Hypothalamus (tissue), 51 donors: ENCODE measurements at regions not wholly inside any gene's neighbourhood (a gene's known extent, or its start where the extent isn't known, plus 50 kb on each side); places are given as distances from the start of the nearest gene placed in this dataset.
A peak's percentile ranks its signal among the peaks of the same experiment; 100 is the strongest.
"Not testable (repeated sequence)": the region's sequence is repeated elsewhere in the genome, so short reads cannot be mapped to it uniquely, and the experiment has no call there.

Experiments used
- DNase-seq, 51 donors: peaks; one replicate each; lab custom pipeline; 2025; lab: John Stamatoyannopoulos, UW

DNA sequence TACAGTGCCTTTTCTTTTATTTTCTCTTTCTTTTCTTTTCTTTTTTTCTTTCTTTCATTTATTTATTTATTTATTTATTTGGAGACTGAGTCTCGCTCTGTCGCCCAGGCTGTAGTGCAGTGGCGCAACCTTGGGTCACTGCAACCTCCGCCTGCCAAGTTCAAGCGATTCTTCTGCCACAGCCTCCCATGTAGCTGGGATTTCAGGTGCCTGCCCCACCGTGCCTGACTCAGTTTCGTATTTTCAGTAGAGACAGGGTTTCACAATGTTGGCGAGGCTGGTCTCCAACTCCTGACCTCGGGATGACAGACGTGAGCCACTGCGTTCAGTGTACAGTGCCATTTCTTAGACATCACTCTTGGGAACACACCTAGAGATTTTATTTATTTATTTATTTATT is 110.0 kb upstream of the ANKRD30BL start:
- not testable (repeated sequence) for DNase-seq

DNA sequence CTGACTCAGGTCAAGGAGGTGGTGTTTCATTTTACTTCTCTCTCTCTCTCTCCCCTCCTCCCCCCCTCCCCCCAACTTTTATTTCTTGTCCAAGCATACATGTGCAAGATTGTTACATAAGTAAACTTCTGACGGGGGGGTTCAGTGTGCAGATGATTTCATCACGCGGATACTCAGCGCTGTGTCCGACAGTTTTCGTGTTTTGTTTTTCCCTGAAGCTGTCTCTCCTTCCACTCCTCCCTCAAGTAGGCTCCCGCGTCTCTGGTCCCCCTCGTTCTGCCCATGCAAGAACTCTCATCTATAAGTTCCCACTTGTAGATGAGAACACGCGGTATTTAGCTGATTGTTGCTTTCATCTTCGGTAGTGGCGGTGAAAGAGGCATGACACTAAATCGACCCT is 111.0 kb upstream of the ANKRD30BL start:
- DNase-seq, result no peak

DNA sequence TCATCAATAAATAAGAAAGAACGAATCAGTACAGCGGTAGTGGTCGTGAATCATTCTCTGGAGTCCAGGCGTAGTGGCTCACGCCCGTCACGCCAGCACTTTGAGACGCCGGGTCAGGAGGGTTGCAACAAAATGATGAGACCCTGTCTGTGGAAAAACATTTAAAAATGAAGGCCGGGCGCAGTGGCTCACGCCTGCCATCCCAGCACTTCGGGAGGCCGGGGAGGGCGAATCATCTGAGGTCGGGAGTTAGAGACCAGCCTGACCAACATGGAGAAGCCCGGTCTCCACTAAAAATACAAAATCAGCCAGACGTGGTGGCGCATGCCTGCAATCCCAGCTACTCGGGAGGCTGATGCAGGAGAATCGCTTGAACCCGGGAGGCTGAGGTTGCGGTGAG is 111.8 kb upstream of the ANKRD30BL start:
- DNase-seq, result not testable (repeated sequence)

DNA sequence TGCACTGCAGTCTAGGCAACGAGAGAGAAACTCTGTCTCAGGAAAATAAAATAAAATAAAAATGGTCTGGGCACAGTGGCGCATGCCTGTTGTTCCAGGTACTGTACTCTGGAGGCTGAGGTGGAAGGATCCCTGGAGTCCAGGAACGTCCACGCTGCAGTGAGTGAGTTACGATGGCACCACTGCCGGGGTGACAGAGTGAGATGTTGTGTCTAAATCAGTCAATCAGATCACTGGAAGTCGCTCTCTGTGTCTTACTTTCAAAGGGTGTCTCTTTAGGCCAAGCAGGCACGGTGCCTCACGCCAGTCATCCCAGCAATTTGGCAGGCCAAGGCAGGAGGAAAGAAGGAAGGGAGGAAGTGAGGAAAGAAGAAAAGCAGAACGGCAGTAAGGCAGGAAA is 112.2 kb upstream of the ANKRD30BL start:
- no peak for DNase-seq

DNA sequence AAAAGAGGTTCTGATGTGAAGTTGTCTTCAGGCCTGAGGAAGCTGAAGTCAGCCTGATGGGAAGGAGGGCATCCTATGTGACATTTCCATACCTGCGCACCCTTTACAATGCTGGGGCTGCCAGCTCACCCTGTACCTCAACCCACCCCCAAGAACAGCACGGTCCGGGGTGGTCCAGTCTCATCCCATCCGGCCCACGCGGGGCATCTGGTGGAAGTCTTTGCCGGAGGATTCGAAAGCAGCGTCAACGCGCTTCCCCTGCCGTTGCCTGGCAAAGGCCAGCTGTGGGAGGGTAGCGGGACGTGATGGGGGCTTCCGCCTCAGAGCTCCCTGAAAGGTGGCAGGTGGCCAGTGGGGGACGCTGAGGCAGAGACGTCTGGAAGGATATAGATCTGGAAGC is 113.6 kb upstream of the ANKRD30BL start:
- DNase-seq, result no peak

DNA sequence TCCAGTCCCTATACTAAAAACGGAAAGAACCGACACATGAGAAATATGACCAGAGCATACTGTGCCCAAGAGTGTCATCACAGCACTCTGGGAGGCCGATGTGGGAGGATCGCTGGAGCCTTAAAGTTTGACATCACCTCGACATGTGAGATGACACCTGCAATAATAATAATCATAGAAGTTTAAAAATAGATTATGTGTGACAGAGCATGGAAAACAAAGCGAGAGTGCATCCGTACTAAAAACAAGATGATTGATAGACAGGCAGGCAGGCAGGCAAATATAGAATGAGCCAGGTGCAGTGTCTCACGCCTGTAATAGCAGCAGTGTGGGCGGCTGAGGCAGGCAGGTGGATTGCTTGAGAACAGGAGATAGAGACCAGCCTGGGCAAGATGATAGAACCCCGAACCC is 114.8 kb upstream of the ANKRD30BL start:
- no peak for DNase-seq

DNA sequence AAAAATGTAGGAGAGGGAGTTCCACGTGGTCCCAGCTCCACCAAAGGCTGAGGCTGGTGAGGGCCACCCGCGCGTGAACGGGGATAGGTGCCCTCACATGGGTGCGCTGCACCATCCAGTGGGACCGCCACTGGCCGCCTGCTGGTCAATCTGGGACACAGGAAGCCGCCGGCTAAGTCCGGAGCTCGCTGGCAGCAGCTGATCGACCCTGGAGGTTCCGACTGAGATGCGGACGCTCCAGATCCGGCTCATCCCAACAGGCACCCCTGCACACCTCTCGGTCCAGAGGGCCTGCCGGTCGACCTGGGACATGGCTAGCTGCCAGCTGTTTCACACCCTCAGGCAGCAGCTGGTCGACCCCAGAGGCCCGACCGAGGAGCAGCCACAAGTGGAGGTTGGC is 116.5 kb upstream of the ANKRD30BL start:
- DNase-seq, result no peak

DNA sequence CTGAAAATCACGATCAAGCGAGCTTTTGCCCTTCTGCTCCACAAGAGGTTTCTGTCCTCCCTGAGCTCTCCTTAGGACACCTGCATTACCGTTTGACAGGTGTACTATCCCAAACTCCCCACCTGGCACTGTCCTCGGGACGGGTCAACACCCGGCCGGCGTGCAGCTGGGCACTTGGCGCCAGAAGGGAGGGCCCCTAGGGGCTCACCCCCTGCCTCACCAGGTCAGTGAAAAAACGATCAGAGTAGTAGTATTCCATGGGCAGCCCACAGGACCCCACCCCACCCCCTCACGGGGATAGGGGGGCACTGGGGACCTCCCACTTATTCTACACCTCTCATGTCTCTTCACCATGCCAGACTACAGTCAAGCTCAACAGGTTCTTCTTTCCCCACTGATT is 117.6 kb upstream of the ANKRD30BL start:
- no peak for DNase-seq

DNA sequence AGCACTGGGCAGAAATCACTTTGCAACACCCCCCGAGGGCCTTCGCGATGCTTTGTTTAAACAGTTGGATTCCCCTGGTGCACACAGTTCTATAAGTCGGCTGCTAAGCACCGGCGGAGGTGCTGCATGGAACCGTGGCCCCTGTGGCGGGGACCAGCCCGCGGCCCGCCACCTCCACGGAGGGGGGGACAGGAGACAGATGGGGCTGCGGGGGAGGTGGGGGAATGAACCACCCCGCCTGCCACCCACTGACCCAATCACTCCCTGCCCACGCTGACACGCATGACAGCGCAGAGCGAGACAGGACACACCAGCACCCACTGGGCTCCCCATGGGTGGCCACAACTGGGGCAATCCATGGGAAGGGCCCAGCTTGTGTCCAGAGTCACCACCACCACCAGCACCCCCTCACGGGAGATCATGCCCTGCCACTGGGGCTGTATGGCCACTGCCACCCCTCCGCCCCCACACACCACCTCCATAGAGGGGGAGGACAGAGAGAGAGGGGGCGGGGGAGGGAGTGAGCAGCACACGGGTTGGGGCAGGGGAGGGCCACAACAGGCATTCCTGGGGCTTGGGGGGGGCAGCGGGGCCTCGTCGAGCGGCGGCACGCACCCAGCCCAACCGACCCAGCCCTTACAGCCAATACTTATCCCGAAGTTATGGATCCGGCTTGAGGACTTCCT is 118.3 kb upstream of the ANKRD30BL start:
- no peak for DNase-seq

DNA sequence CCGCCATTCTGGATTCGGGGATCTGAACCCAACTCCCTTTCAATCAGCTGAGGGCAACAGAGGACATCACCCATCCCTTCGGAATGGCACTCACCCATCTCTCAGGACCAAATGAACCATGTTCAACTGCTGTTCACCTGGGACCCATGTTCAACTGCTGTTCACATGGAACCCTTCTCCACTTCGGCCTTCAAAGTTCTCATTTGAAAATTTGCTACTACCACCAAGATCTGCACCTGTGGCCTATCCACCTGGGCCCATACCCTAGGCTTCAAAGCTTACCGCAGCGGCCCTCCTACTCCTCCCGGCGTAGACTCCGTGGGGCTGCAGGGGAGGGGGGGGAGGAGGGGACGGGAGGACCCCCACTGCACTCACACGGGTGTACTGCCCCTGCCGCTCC is 119.2 kb upstream of the ANKRD30BL start:
- DNase-seq, result no peak

DNA sequence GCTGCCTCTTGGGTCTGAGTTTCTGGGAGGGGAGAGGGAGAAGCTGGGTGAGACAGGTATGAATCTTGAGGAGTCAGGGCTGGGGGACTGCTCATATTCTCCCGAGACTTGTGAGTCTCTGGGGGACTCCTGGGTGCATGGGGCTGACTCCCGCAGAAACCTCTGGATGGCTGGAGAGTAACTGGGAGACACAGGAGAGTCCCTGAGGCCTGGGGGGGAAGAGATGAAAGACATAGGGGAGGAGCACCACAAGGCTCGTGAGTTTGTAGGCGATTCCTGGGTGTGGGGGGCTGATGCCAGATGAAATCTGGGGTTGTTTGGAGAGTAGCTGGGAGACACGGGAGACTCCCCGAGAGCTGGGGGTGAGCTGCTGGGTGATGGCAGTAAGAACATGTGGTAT is 120.4 kb upstream of the ANKRD30BL start:
- DNase-seq, result not testable (repeated sequence)

DNA sequence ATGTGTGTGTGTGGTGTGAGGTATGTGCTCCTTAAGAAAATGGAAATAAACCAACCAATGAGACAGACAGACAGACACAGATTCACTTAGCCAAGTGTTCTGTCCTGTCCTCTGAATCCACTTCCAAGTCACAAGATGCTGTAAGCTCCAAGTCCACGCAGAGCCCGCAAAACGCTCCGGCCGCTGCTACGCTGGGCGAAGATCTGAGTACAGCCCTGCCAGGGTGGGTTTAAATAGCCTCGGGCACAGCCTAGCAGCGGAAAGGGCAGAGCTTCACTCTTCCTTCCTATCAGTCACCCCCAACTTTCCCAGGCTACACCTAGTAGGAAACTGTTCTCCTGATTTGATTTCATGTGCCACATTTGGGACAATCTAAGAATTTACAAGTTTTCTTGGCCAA is 121.2 kb upstream of the ANKRD30BL start:
- DNase-seq, result no peak

DNA sequence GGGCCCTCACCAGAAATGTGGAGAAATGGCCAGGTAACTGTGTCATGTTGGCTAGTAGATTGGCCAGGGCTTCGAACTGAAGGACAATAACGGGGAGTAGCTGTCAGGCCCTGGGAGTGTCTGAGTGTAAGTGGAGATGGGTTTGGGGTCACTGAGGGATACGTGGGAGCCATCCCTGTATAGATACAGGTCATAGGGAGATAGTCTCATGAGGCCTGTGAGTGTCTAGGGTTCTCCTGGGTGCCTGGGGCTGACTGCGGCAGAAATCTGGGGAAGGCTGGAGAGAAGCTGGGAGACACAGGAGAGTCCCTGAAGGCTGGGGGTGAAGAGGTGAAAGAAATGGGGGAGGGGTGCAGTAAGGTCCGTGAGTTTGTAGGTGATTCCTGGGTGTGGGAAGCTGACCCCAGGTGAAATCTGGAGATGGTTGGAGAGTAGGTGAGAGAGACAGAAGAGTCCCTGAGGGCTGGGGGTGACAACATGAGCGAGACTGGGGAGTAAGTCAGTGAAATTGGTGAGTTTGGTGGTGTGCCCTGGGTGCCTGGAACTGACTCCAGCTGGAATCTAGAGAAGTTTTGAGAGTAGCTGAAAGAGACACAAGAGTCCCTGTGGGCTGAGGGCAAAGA is 124.6 kb upstream of the ANKRD30BL start:
- not testable (repeated sequence) for DNase-seq

DNA sequence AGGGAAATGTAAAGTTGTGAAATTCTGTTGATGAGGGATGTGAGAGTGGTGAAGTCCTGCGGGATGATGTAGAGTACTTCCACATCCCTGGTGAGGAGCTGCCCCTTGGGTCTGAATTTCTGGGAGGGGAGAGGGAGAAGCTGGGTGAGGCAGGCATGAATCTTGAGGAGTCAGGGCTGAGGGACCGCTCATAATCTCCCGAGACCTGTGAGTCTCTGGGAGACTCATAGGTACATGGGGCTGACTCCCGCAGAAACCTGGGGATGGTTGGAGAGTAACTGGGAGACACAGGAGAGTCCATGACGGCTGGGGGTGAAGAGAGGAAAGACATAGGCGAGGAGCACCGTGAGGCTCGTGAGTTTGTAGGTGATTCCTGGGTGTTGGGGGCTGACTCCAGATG is 126.2 kb upstream of the ANKRD30BL start:
- DNase-seq, result not testable (repeated sequence)

DNA sequence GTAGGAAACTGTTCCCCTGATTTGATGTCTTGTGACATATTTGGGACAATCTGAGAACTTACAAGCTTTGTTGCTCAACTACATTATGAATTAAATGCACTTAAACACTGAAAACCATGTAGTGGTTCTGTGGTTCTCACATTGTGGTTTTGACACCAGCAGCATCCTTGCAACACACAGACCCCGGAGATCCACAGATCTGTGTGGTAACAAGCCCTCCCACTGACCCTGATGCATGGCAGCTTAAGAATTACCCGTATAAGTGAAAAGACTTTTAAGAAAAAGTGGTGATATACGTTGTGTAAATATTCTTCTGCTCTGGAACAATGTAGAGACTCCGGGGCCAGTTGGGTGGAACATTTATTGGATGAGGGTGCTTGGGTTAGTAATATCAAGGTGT is 127.4 kb upstream of the ANKRD30BL start:
- not testable (repeated sequence) for DNase-seq

DNA sequence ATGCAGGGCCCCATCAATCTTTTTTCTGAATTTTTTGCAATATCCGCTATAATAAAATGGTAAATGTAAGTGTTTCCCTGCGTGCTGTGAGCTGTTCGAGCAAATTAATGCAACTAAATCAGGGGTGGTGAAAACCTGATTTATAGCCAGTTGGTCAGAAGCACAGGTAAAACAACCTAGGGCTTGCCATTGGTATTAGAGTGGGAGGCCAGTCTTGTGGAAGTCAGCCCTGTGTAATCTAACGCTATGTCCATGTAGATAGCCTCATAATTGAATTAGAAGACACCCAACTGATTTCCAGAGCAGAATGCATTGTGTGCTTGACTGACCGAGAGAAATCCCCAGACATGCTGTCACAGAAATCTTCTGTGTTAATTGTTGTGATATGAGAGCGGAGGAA is 126.8 kb upstream of the GPR39 start:
- not testable (repeated sequence) for DNase-seq

DNA sequence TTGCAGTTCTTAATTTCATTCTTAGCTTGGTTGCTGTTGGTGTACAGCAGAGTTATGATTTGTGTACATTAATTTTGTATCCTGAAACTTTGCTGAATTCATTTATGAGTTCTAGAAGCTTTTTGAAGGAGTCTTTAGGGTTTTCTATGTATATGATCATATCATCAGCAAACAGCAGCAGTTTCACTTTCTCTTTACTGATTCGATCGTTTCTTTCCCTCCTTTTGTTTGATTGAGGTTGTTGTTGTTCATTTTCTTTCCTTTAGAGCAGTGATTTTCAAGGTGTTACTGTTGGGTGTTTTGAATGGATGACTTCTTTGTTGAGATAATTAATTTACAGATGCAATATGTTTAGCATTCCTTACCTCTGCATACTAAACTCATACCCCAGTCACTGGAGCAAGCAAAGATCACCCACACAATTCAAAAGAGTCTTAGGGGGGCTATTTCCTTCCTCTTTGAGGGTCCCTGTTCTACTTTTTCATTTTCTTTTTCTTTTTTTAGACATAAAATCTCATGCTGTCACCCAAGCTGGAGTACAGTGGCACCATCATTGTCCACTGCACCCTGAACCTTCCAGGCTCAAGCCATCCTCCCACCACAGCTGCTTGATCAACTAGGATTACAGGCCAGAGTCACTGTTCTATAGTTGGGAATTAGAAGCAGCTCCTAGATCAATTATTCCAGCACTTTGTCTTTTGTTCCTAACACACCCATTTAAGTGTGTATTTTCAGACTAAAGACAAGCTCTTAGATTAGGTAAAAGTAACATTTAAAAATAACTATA is 115.8 kb upstream of the GPR39 start:
- not testable (repeated sequence) for DNase-seq

DNA sequence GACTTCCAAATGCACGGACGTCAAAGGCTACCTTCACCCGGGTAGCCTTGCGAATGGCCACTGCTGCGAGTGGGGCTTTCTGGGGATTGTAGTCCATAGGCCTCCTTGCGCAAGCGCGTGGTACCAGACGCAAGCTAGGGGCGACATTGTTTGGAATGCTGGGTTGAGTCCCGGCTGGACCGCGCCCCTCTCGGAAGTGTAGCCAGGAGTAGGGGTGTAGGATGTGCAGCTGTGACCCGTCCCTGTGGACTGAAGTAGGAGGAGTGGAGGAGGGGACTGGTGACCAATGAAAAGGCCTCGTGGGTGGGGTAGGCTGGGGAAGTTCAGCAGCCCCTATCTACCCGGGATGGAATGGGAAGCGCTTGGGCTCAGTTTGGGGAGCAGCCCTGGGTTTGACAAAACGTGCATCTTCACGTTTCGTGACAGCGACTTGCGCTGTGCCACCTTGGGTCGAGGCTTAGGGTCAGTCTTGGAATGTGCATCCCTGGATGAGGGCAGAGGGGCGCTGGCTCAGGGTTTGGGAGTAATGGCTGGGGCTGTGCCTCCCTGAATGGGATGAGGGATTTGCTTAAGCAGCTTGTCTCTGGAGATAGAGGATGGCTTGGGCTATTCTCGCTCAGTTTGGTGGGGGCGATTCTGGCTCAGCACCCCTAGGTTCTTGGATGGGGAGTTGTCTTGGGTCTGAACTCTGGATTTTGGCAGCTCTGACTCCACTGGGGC is 111.8 kb upstream of the GPR39 start:
- peak; percentile 26 to 88 (median 72) for DNase-seq

DNA sequence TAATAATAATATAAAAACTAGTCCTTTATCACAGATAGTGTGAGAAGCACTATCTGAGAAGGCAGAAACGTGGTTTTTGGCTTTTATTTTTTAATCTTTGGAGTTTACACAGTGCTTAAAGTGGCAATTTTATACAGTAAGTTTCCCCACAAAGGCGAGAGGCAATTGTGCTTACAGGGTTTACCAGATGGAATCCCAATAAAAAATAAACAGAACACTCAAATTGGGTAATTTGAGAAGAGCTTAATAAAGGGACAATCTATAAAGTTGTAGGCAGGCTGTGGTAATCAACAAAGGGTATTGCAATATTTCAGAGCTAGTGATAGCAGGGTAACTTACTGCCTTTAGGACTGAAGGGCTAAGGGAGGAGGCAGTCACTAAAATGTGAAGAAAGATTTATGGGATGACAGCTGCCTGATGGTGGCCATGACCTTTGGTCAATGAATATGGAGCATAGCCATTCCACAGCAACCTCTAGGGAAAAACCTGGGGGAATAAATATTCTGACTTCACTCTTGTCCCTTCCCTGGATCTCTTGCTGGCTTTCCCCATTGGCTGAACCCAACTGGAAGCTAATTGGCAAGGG is 108.9 kb upstream of the GPR39 start:
- DNase-seq, result not testable (repeated sequence)

DNA sequence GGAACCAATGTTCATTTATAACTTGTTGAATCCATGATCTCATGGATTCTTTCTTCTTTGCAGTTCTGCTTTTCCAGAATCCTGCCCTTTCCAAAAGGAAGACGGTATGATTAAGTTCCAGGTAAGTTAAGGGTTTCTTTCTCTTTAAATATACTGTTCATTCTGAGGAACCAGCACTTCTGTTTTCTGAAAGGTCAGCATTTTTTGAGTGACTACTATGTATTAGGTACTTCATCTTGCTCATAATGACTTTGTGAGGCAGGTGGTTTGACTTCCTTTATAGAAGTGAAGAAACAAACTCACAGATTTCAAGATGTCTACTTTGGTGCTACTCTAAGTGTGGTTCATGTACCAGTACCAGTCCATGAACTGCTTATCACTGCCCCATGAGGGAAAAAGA is 107.4 kb upstream of the GPR39 start:
- not testable (repeated sequence) for DNase-seq

DNA sequence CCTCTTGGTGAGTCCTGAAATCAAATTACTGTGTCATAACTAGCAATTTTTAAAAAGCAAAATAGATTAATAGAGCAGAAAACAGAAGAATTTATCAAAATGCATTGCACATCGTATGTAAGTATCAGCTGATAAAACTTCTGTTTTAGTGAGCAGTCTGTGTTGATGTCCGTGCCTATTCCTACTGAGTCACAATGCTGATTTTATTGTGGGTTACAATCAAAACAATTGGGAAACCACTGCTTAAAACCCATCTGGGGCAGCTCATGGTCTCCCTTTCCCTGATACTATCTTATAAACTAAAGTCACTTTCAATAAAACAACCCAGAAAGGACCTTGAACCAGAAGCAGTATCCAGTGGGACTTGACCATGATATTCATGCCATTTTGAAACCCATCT is 101.1 kb upstream of the GPR39 start:
- not testable (repeated sequence) for DNase-seq
